VCaP (cell line): ENCODE measurements at regions not wholly inside any gene's neighbourhood (a gene's known extent, or its start where the extent isn't known, plus 50 kb on each side); places are given as distances from the start of the nearest gene placed in this dataset.
"Not testable (repeated sequence)": the region's sequence is repeated elsewhere in the genome, so short reads cannot be mapped to it uniquely, and the experiment has no call there.

Experiments used
- H3K27ac ChIP-seq: fragments of 450-650 bp; 2 replicates; pipeline ENCODE4 v1.5.1; 2017
- CTCF ChIP-seq: fragments of 450-650 bp; conservative IDR thresholded peaks from 2 replicates; pipeline ENCODE4 v1.5.1; 2017; ENCODE audit warnings: mild to moderate bottlenecking, moderate library complexity

- no peak overlapping the region for H3K27ac ChIP-seq
- TF ChIP-seq CTCF, result no peak
Measured at GRCh38 chr3:163717377-163717776, 1360.9 kb downstream of the SI start.

- no peak overlapping the region for H3K27ac ChIP-seq
Measured at GRCh38 chr3:163708428-163708827, 1369.9 kb downstream of the SI start.

GRCh38 chr3:163707659-163708058, 1370.6 kb downstream of the SI start:
- TF ChIP-seq CTCF, result no peak
- no peak overlapping the region for H3K27ac ChIP-seq

More at GRCh38 chr3:163708428-163708827, 1369.9 kb downstream of the SI start:
- no peak for TF ChIP-seq CTCF

- not testable (repeated sequence) for H3K27ac ChIP-seq
Measured at GRCh38 chr3:163698221-163698620, 1380.1 kb downstream of the SI start.

- TF ChIP-seq CTCF, result no peak
- H3K27ac ChIP-seq, result no peak overlapping the region
Measured at GRCh38 chr3:163692494-163692893, 1385.8 kb downstream of the SI start.

- no peak overlapping the region for H3K27ac ChIP-seq
- no peak for TF ChIP-seq CTCF
Measured at GRCh38 chr3:163684651-163685050, 1393.6 kb downstream of the SI start.

GRCh38 chr3:163672954-163673353, 1405.3 kb downstream of the SI start:
- no peak overlapping the region for H3K27ac ChIP-seq
- no peak for TF ChIP-seq CTCF

GRCh38 chr3:163671201-163671600, 1407.1 kb downstream of the SI start:
- no peak for TF ChIP-seq CTCF

More at GRCh38 chr3:163671201-163671600, 1407.1 kb downstream of the SI start:
- H3K27ac ChIP-seq, result no peak overlapping the region
